ENCODE measurements at regions not wholly inside any gene's neighbourhood (a gene's known extent, or its start where the extent isn't known, plus 50 kb on each side); places are given as distances from the start of the nearest gene placed in this dataset.

- TF ChIP-seq, protein P1, sequence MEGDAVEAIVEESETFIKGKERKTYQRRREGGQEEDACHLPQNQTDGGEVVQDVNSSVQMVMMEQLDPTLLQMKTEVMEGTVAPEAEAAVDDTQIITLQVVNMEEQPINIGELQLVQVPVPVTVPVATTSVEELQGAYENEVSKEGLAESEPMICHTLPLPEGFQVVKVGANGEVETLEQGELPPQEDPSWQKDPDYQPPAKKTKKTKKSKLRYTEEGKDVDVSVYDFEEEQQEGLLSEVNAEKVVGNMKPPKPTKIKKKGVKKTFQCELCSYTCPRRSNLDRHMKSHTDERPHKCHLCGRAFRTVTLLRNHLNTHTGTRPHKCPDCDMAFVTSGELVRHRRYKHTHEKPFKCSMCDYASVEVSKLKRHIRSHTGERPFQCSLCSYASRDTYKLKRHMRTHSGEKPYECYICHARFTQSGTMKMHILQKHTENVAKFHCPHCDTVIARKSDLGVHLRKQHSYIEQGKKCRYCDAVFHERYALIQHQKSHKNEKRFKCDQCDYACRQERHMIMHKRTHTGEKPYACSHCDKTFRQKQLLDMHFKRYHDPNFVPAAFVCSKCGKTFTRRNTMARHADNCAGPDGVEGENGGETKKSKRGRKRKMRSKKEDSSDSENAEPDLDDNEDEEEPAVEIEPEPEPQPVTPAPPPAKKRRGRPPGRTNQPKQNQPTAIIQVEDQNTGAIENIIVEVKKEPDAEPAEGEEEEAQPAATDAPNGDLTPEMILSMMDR (IDR thresholded peaks at IDR 0.05), result no peak
- no peak for TF ChIP-seq EZH2 (IDR thresholded peaks at IDR 0.05; ENCODE audit: borderline replicate concordance, insufficient read depth, low read depth, low read length, poor library complexity, severe bottlenecking)
Observed at GRCh38 chr9:86741311-86742208, 205.7 kb downstream of the GAS1 start.
